BE2C (cell line): ENCODE measurements at regions not wholly inside any gene's neighbourhood (a gene's known extent, or its start where the extent isn't known, plus 50 kb on each side); places are given as distances from the start of the nearest gene placed in this dataset.
A peak's percentile ranks its signal among the peaks of the same experiment; 100 is the strongest.

ENCODE experiments used
- DNase-seq: peaks from one replicate; pipeline ENCODE4 v3.0.0-alpha.2; 2020
- H3K27me3 ChIP-seq: fragments of 250-450 bp; sonication (Bioruptor Pico); 2 replicates; pipeline ENCODE4 v1.5.1; 2020; ENCODE audit warnings: mild to moderate bottlenecking
- H3K36me3 ChIP-seq: fragments of 250-450 bp; sonication (Bioruptor Pico); 2 replicates; pipeline ENCODE4 v1.5.1; 2020; ENCODE audit warnings: mild to moderate bottlenecking
- H3K4me1 ChIP-seq: fragments of 250-450 bp; sonication (Bioruptor Pico); 2 replicates; pipeline ENCODE4 v1.5.1; 2020
- H3K4me3 ChIP-seq: 2 replicates; pipeline ENCODE4 v1.5.1; 2011; ENCODE audit warnings: low read depth, low read length
- H3K9me3 ChIP-seq: fragments of 250-450 bp; sonication (Bioruptor Pico); 2 replicates; pipeline ENCODE4 v1.5.1; 2020
- CTCF ChIP-seq: IDR thresholded peaks from 2 replicates; pipeline ENCODE4 v1.5.1; 2012; ENCODE audit warnings: mild to moderate bottlenecking, low read depth, low read length

DNA sequence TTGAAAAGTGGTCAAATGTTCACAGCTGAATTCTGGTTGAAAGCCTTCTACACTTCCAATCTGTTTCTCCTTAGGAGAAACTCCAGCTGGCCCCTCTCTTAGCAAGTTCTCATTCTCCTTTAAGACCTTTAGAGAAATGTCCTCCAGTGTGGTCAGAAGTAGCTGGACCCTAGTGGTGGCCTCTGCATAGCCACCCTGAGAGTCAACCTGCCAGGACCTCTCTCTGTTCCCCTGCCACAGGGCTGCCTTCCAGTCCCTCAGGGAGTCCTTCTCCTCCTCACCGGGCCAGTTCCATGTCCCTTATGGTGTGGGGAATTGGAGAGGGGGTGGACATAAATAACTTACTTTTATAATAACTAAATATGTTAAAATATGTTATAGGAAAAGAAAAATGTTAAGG is 200.9 kb upstream of the PKDCC start:
- Histone ChIP-seq H3K4me3 (no peak overlapping the region), H3K9me3 (no peaks in the 10 kb centered on the region), H3K4me1 (no peaks in the 10 kb centered on the region), H3K27me3 (peaks cover 29% of the 10 kb centered on the region), H3K36me3 (no peaks in the 10 kb centered on the region)
- TF ChIP-seq CTCF = no peak
- no peak for DNase-seq

DNA sequence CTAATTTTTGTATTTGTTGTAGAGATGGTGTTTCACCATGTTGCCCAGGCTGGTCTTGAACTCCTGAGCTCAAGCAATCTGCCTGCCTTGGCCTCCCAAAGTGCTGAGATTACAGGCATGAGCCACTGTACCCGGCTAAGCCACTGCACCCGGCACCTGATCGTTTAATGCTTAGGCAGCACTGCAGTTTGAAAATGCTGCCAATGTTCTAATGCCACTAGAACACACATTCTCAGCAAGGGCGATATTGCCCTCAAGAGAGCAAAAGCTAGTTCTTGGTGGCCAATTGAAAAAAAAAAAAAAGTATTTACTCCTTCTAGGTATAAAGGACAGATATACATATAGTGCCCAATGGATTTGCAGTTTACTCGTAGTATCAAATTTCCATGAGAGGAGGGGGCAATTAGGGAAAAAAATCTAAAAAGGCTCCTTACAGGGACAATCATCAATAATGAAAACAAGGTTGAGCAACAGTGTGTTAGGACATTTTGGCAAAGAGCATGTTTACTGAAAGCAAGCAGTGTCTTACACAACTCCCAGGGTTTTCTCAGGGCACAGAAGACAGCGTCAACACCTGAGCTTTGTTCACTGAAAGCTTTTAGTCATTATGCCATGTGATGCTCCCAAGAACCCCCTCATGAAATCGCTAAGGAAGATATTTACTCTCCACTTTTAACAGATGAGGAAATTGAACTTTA is 199.9 kb upstream of the PKDCC start:
- Histone ChIP-seq H3K27me3 (peaks cover 29% of the 10 kb centered on the region), H3K4me1 (no peaks in the 10 kb centered on the region), H3K36me3 (no peaks in the 10 kb centered on the region), H3K4me3 (no peak overlapping the region), H3K9me3 (no peaks in the 10 kb centered on the region)
- no peak for DNase-seq
- TF ChIP-seq CTCF = no peak

- H3K36me3 ChIP-seq = no peaks in the 10 kb centered on the region
- H3K27me3 ChIP-seq = peaks cover 16% of the 10 kb centered on the region
- DNase-seq = no peak
- H3K4me3 ChIP-seq = no peak overlapping the region
- no peaks in the 10 kb centered on the region for H3K9me3 ChIP-seq
- TF ChIP-seq CTCF = no peak
- H3K4me1 ChIP-seq = peaks cover 8% of the 10 kb centered on the region
Observed at GRCh38 chr2:41851554-41851953, 196.3 kb upstream of the PKDCC start.

GRCh38 chr2:41853427-41854191 is 194.2 kb upstream of the PKDCC start:
- peak; percentile 72 for DNase-seq
- H3K36me3 ChIP-seq = no peaks in the 10 kb centered on the region
- no peaks in the 10 kb centered on the region for H3K9me3 ChIP-seq
- no peak overlapping the region for H3K4me3 ChIP-seq
- peaks cover 3% of the 10 kb centered on the region; the same call in 1 of the 2 replicates for H3K27me3 ChIP-seq
- peak; percentile 79 for TF ChIP-seq CTCF
- H3K4me1 ChIP-seq = peaks cover 8% of the 10 kb centered on the region

- Histone ChIP-seq H3K4me3 (no peak overlapping the region), H3K9me3 (no peaks in the 10 kb centered on the region), H3K27me3 (no peaks in the 10 kb centered on the region), H3K36me3 (no peaks in the 10 kb centered on the region), H3K4me1 (peaks cover 8% of the 10 kb centered on the region)
- TF ChIP-seq CTCF = no peak
- no peak for DNase-seq
Observed at GRCh38 chr2:41854227-41854626, 193.6 kb upstream of the PKDCC start.

DNA sequence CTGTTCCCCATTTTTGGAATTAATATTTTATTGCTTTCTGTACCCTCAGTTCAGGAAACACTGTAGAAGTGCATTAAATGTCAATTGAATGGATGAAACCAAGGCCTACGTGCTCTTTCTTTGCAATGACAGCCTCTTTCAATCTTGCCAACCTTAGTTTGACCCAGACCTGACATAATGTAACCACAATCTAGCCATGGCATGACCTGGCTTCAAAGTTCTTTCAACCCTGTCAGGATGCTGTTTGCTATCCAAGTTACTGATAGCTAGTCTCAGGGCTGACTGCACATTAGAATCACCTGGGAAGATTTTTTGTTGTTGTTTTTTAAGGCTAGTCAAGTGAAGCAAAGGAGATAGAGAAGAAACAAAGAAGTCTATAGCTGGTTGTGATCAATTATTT is 190.9 kb upstream of the PKDCC start:
- Histone ChIP-seq H3K27me3 (no peaks in the 10 kb centered on the region), H3K4me3 (no peak overlapping the region), H3K36me3 (no peaks in the 10 kb centered on the region), H3K9me3 (no peaks in the 10 kb centered on the region), H3K4me1 (peaks cover 8% of the 10 kb centered on the region)
- no peak for DNase-seq
- no peak for TF ChIP-seq CTCF
